Left lung (tissue), 4 donors: ENCODE measurements at regions not wholly inside any gene's neighbourhood (a gene's known extent, or its start where the extent isn't known, plus 50 kb on each side); places are given as distances from the start of the nearest gene placed in this dataset.

Experiments
- ATAC-seq: fragments of 200-7000 bp; cut with Tn5 transposase; one replicate; pipeline ENCODE4 v1.9.1; 2020; ENCODE audit warnings: moderate library complexity
- DNase-seq, 4 donors: peaks; one replicate each; pipeline ENCODE4 v3.0.0-alpha.2; 2013 to 2020
- H3K27ac ChIP-seq, 2 donors: fragments of 200-600 bp; sonication (generic) in 1 of 2; one replicate each; pipeline versions ENCODE4 v1.5.0 to v1.8.0; 2020 to 2021
- H3K27me3 ChIP-seq, 2 donors: fragments of 200-600 bp; sonication (generic) in 1 of 2; one replicate each; pipeline versions ENCODE4 v1.5.0 to v1.8.0; 2020 to 2021
- H3K36me3 ChIP-seq, 2 donors: fragments of 200-600 bp; sonication (generic) in 1 of 2; one replicate each; pipeline versions ENCODE4 v1.5.0 to v1.8.0; 2020 to 2021
- H3K4me1 ChIP-seq, 2 donors: fragments of 200-600 bp; one replicate each; pipeline ENCODE4 v1.8.0; 2021
- H3K4me3 ChIP-seq, 2 donors: fragments of 200-600 bp; sonication (generic) in 1 of 2; one replicate each; pipeline versions ENCODE4 v1.5.0 to v1.8.0; 2020 to 2021; ENCODE audit warnings: mild to moderate bottlenecking in 1 of 2
- H3K9me3 ChIP-seq, 2 donors: fragments of 200-600 bp; sonication (generic) in 1 of 2; one replicate each; pipeline versions ENCODE4 v1.5.0 to v1.8.0; 2020 to 2021
- intact Hi-C, 2 donors: fragments of 100-400 bp; cut with DNase I; formaldehyde crosslinking; loops; one replicate each; pipeline versions ENCODE4 v1.11.2 to v1.14.2; 2022
- TF ChIP-seq, protein P1 (sequence below), 2 donors: fragments of 200-600 bp; sonication (generic) in 1 of 2; IDR thresholded peaks; one replicate each; pipeline versions ENCODE4 v1.5.0 to v1.8.0; 2021; ENCODE audit warnings: antibody characterized with exemption in 2 of 2
- donor health status: DM: no; HTN: yes; CAD: no.
- donor health status: DM: no; HTN: no; CAD: no.

- Histone ChIP-seq H3K36me3 (no peaks in the 10 kb centered on the region), H3K9me3 (no peaks in the 10 kb centered on the region), H3K4me1 (no peaks in the 10 kb centered on the region), H3K4me3 (no peak overlapping the region), H3K27me3 (no peaks in the 10 kb centered on the region), H3K27ac (no peak overlapping the region)
- ATAC-seq, result no peak
- DNase-seq, result no peak
- TF ChIP-seq, protein P1, sequence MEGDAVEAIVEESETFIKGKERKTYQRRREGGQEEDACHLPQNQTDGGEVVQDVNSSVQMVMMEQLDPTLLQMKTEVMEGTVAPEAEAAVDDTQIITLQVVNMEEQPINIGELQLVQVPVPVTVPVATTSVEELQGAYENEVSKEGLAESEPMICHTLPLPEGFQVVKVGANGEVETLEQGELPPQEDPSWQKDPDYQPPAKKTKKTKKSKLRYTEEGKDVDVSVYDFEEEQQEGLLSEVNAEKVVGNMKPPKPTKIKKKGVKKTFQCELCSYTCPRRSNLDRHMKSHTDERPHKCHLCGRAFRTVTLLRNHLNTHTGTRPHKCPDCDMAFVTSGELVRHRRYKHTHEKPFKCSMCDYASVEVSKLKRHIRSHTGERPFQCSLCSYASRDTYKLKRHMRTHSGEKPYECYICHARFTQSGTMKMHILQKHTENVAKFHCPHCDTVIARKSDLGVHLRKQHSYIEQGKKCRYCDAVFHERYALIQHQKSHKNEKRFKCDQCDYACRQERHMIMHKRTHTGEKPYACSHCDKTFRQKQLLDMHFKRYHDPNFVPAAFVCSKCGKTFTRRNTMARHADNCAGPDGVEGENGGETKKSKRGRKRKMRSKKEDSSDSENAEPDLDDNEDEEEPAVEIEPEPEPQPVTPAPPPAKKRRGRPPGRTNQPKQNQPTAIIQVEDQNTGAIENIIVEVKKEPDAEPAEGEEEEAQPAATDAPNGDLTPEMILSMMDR (IDR thresholded peaks at IDR 0.05), result no peak
- intact Hi-C loops, result no loop called here
These were observed 55.4 kb upstream of the TLR3 start for GRCh38 chr4:186013419-186014186.

- ATAC-seq (no peak), DNase-seq (no peak)
- no peaks in the 10 kb centered on the region for H3K27me3 ChIP-seq
- intact Hi-C loops, result no loop called here
- no peak overlapping the region for H3K4me3 ChIP-seq
- H3K27ac ChIP-seq, result no peak overlapping the region
- no peaks in the 10 kb centered on the region for H3K9me3 ChIP-seq
- H3K4me1 ChIP-seq, result no peaks in the 10 kb centered on the region
- TF ChIP-seq, protein P1 (IDR thresholded peaks at IDR 0.05), result no peak
- H3K36me3 ChIP-seq, result no peaks in the 10 kb centered on the region
These were observed 53.6 kb upstream of the TLR3 start for GRCh38 chr4:186015212-186015817.

- ATAC-seq (no peak), DNase-seq (no peak)
- H3K9me3 ChIP-seq, result no peaks in the 10 kb centered on the region
- H3K27me3 ChIP-seq, result no peaks in the 10 kb centered on the region
- TF ChIP-seq, protein P1 (IDR thresholded peaks at IDR 0.05), result no peak
- H3K27ac ChIP-seq, result no peak overlapping the region
- no peak overlapping the region for H3K4me3 ChIP-seq
- H3K4me1 ChIP-seq, result no peaks in the 10 kb centered on the region
- intact Hi-C loops, result no loop called here
- H3K36me3 ChIP-seq, result no peaks in the 10 kb centered on the region
These were observed 52.2 kb upstream of the TLR3 start for GRCh38 chr4:186016796-186017195.

DNA sequence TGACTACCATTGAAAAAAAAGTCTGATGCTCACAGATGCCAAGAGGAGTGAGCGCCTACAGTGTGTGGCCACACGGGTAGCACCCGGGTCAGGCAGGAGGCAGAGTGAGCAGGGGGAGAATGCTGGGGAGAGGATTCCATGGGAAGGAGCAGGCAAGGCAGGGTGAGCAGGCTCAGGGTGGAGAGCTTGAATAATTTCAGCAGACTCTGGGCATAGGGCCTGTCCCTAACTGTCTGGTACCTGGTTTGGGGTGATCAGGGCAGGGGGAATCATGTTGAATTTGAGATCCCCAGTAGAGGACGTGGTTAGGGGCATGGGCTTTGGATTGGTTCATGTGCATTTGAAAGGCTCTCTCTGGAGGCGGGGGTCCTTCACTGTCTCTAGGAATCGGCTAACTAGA, 51.2 kb upstream of the TLR3 start:
- Histone ChIP-seq H3K27me3 (no peaks in the 10 kb centered on the region), H3K27ac (no peak overlapping the region), H3K4me3 (no peak overlapping the region), H3K36me3 (no peaks in the 10 kb centered on the region), H3K9me3 (no peaks in the 10 kb centered on the region), H3K4me1 (no peaks in the 10 kb centered on the region)
- TF ChIP-seq, protein P1 (IDR thresholded peaks at IDR 0.05), result no peak
- intact Hi-C loops, result no loop called here
- DNase-seq (no peak), ATAC-seq (no peak)

DNA sequence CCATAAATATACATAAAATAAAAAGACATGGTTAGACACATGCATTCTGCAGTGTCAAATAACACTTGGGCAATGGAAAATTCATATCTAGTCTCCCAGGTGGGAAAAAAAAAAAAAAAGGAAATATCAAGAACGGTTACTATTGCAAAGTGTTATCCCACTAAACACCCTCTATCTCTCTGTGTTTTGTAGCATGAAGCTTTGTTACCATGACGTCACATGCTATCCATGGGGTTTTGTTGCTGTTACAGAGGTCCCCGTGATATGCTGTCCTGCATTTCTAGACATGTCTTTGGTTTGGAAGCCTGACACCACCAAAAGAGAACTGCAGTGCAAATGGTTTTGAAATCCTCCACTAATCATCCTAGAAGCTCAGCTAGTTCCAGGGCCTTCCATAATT, 50.7 kb upstream of the TLR3 start:
- H3K36me3 ChIP-seq, result no peaks in the 10 kb centered on the region
- no peaks in the 10 kb centered on the region for H3K4me1 ChIP-seq
- intact Hi-C loops, result no loop called here
- H3K4me3 ChIP-seq, result no peak overlapping the region
- ATAC-seq (no peak), DNase-seq (no peak)
- H3K27ac ChIP-seq, result no peak overlapping the region
- no peaks in the 10 kb centered on the region for H3K27me3 ChIP-seq
- no peaks in the 10 kb centered on the region for H3K9me3 ChIP-seq
- TF ChIP-seq, protein P1 (IDR thresholded peaks at IDR 0.05), result no peak
